Testis (tissue), 2 donors: ENCODE measurements at regions not wholly inside any gene's neighbourhood (a gene's known extent, or its start where the extent isn't known, plus 50 kb on each side); places are given as distances from the start of the nearest gene placed in this dataset.
"Not testable (repeated sequence)": the region's sequence is repeated elsewhere in the genome, so short reads cannot be mapped to it uniquely, and the experiment has no call there.

Source experiments
- DNase-seq: peaks from one replicate; pipeline ENCODE4 v3.0.0-alpha.2; 2019
- H3K27ac ChIP-seq, 2 donors: fragments of 200-600 bp; sonication (generic); one replicate each; pipeline ENCODE4 v1.5.1; 2019
- H3K27me3 ChIP-seq: fragments of 200-600 bp; sonication (generic); one replicate; pipeline ENCODE4 v1.5.1; 2019
- H3K36me3 ChIP-seq: fragments of 200-600 bp; sonication (generic); one replicate; pipeline ENCODE4 v1.5.1; 2017; ENCODE audit warnings: low read depth; ENCODE audit errors: missing control alignments
- H3K4me1 ChIP-seq: fragments of 200-600 bp; sonication (generic); one replicate; pipeline ENCODE4 v1.5.1; 2019
- H3K4me3 ChIP-seq, 2 donors: fragments of 200-600 bp; sonication (generic); one replicate each; pipeline ENCODE4 v1.5.1; 2017 to 2019
- H3K9me3 ChIP-seq: fragments of 200-600 bp; sonication (generic); one replicate; pipeline ENCODE4 v1.5.1; 2017
- POLR2A ChIP-seq: fragments of 450-650 bp; IDR thresholded peaks from one replicate; pipeline ENCODE4 v1.6.1; 2017; ENCODE audit warnings: antibody characterized with exemption, mild to moderate bottlenecking, moderate library complexity
- WGBS, 2 donors: methylation state at CpG; one replicate each; pipeline ENCODE4 v1.1.5; 2018; 5-methylcytosine and 5-hydroxymethylcytosine counted together
- intact Hi-C: fragments of 100-400 bp; cut with DNase I; formaldehyde crosslinking; loops from one replicate; pipeline ENCODE4 v1.15.1; 2023; ENCODE audit warnings: low total_unique reads
- TF ChIP-seq, protein P1 (sequence below), 3 experiments: fragments of 450-650 bp in 2 of 3; fragments of 200-600 bp in 1 of 3; sonication (generic) in 1 of 3; IDR thresholded peaks; one replicate each; pipeline ENCODE4 v1.5.1; 2016 to 2019; ENCODE audit warnings: antibody characterized with exemption in 3 of 3, mild to moderate bottlenecking in 2 of 3, moderate library complexity in 1 of 3

DNA sequence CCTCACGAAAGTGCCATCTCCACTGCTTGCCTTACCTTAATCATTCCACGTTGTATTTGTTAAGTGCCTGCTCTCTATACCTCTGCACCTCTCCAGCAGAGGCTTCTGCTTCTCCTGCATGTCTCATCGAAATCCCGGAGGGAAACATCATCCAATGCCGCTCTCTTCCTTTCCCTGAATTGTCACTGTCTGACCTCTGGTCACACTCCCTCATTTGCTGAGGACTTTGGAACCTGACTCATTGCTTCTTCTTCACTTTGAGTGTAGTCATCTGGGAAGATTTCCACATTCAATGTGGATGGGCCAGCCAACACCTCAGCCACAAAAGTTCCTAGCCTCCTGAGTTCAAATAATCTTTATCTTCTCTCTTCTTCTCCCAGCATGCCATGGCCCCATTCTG, 78.9 kb upstream of the BEND6 start:
- TF ChIP-seq, protein P1, sequence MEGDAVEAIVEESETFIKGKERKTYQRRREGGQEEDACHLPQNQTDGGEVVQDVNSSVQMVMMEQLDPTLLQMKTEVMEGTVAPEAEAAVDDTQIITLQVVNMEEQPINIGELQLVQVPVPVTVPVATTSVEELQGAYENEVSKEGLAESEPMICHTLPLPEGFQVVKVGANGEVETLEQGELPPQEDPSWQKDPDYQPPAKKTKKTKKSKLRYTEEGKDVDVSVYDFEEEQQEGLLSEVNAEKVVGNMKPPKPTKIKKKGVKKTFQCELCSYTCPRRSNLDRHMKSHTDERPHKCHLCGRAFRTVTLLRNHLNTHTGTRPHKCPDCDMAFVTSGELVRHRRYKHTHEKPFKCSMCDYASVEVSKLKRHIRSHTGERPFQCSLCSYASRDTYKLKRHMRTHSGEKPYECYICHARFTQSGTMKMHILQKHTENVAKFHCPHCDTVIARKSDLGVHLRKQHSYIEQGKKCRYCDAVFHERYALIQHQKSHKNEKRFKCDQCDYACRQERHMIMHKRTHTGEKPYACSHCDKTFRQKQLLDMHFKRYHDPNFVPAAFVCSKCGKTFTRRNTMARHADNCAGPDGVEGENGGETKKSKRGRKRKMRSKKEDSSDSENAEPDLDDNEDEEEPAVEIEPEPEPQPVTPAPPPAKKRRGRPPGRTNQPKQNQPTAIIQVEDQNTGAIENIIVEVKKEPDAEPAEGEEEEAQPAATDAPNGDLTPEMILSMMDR (IDR thresholded peaks at IDR 0.05) = no peak
- no peak for TF ChIP-seq POLR2A
- Histone ChIP-seq H3K4me1 (no peaks in the 10 kb centered on the region), H3K9me3 (no peaks in the 10 kb centered on the region), H3K36me3 (no peaks in the 10 kb centered on the region), H3K4me3 (no peak overlapping the region), H3K27me3 (no peaks in the 10 kb centered on the region), H3K27ac (no peak overlapping the region)
- intact Hi-C loops = no loop called here
- no peak for DNase-seq
- WGBS, 2 donors = 93 to 94% methylated on average over 5 of the region's 5 CpGs

DNA sequence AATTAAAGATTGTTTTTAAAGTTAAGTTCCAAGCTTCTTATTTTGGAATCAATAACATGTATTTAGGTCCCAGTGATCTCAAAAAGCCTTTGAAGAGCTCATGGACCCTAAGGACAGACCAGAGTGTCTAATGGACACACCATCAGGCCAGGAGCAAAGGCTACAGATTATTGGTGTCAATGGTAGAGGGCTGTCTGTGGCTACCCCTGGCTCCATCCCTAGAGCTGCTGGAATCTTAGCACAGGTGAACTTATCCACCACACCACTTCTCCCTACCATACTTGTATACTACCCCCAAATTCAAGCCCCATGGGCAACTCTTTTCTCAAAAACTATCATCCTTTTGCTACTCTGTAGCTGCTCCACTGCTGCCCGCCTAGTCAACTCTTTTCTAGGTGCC, 79.4 kb upstream of the BEND6 start:
- Histone ChIP-seq H3K9me3 (no peaks in the 10 kb centered on the region), H3K27ac (no peak overlapping the region), H3K36me3 (no peaks in the 10 kb centered on the region), H3K4me3 (no peak overlapping the region), H3K4me1 (no peaks in the 10 kb centered on the region), H3K27me3 (no peaks in the 10 kb centered on the region)
- TF ChIP-seq, protein P1 (IDR thresholded peaks at IDR 0.05) = no peak
- TF ChIP-seq POLR2A = no peak
- intact Hi-C loops = no loop called here
- WGBS, 2 donors = 93 to 100% methylated on average over 1 of the region's 1 CpG
- DNase-seq = no peak

DNA sequence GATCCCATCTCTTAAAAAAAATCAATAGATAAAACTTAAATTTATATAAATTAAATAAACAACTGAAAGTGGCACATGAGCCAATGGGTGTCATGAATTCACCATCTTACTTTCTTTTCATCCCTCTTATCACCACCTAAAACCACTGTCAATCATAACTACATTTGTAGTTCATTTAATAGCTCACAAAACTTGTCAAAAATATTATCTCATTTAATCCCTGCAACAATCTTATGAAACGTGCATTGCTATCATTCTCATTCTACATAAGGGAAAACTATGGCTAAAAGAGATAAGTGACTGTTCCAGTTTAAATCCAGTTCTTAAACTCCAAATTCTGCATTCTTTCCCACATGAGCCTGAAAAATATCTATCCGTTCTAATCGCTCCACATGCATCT, 80.6 kb upstream of the BEND6 start:
- H3K36me3 ChIP-seq = no peaks in the 10 kb centered on the region
- intact Hi-C loops = no loop called here
- TF ChIP-seq, protein P1 (IDR thresholded peaks at IDR 0.05) = no peak
- no peak for TF ChIP-seq POLR2A
- H3K4me3 ChIP-seq = no peak overlapping the region
- no peaks in the 10 kb centered on the region for H3K9me3 ChIP-seq
- WGBS, 2 donors = 82 to 86% methylated on average over 3 of the region's 3 CpGs
- no peak for DNase-seq
- H3K27me3 ChIP-seq = no peaks in the 10 kb centered on the region
- no peak overlapping the region for H3K27ac ChIP-seq
- H3K4me1 ChIP-seq = no peaks in the 10 kb centered on the region

DNA sequence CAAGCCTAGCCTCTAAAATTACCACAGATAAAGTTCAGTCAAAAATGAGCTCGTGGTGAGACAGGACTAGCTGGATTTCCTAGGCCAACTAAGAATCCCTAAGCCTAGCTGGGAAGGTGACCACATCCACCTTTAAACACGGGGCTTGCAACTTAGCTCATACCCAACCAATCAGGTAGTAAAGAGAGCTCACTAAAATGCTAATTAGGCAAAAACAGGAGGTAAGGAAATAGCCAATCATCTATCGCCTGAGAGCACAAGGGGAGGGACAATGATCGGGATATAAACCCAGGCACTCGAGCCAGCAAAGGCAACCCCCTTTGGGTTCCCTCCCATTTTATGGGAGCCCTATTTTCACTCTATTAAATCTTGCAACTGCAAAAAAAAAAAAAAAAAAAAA, 84.9 kb upstream of the BEND6 start:
- H3K27me3 ChIP-seq, H3K27ac ChIP-seq, H3K36me3 ChIP-seq, H3K9me3 ChIP-seq, DNase-seq, intact Hi-C loops, H3K4me1 ChIP-seq, H3K4me3 ChIP-seq: not testable (repeated sequence)
- WGBS, 2 donors = 86 to 92% methylated on average over 5 of the region's 5 CpGs

DNA sequence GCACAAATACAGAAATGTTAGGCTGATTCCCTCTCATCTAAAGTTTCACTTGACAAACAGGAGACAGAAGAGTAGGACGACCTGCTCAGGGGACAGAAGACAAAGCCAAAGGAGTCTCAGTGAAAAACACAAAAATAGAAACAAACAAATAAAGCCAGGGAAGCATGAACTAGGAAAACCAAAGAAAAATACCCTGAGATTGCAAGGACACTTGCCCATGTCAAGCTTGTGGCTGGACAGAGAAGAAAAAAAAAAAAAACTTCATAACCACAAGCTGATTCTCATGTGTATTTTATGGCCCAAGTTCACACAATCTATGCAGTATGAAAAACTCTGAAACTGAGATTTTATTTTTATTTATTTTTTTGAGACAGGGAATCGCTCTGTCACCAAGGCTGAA, 85.6 kb upstream of the BEND6 start:
- Histone ChIP-seq H3K27me3 (no peaks in the 10 kb centered on the region), H3K4me1 (no peaks in the 10 kb centered on the region), H3K27ac (no peak overlapping the region), H3K4me3 (no peak overlapping the region), H3K9me3 (no peaks in the 10 kb centered on the region), H3K36me3 (no peaks in the 10 kb centered on the region)
- DNase-seq = no peak
- WGBS, 2 donors = 82 to 88% methylated on average over 2 of the region's 2 CpGs
- no peak for TF ChIP-seq POLR2A
- TF ChIP-seq, protein P1 (IDR thresholded peaks at IDR 0.05) = no peak
- intact Hi-C loops = no loop called here
